K562 (cell line): ENCODE measurements at regions not wholly inside any gene's neighbourhood (a gene's known extent, or its start where the extent isn't known, plus 50 kb on each side); places are given as distances from the start of the nearest gene placed in this dataset.

Experiments
- BHLHE40 ChIP-seq: IDR thresholded peaks from 2 replicates; pipeline ENCODE4 v1.6.1; 2011; ENCODE audit warnings: low read length, improper control_type of control experiment
- HES1 ChIP-seq: fragments of 450-650 bp; IDR thresholded peaks from 2 replicates; pipeline ENCODE4 v1.6.1; 2016; ENCODE audit warnings: low read depth, mild to moderate bottlenecking, moderate library complexity
- HMG20B ChIP-seq: fragments of 250-450 bp; sonication (Bioruptor Pico); IDR thresholded peaks from 2 replicates; pipeline ENCODE4 v1.5.0; 2021; ENCODE audit warnings: mild to moderate bottlenecking
- MEIS2 ChIP-seq: fragments of 450-650 bp; IDR thresholded peaks from 2 replicates; pipeline ENCODE4 v1.6.1; 2014; ENCODE audit warnings: mild to moderate bottlenecking; ENCODE audit not compliant: partially characterized antibody
- MITF ChIP-seq: IDR thresholded peaks from 2 replicates; pipeline ENCODE4 v1.6.1; 2014; ENCODE audit warnings: antibody characterized with exemption
- PKNOX1 ChIP-seq: fragments of 450-650 bp; IDR thresholded peaks from 2 replicates; pipeline ENCODE4 v1.6.1; 2016
- SRSF3 ChIP-seq: fragments of 200-400 bp; formaldehyde crosslinking; IDR thresholded peaks from 2 replicates; pipeline ENCODE4 v1.6.1; 2016; ENCODE audit warnings: mild to moderate bottlenecking, low read length, moderate library complexity; ENCODE audit not compliant: insufficient read depth
- ZBTB43 ChIP-seq: sonication (generic); formaldehyde crosslinking; IDR thresholded peaks from 2 replicates; pipeline ENCODE4 v1.8.0; 2023; ENCODE audit warnings: mild to moderate bottlenecking, missing genetic modification reagents

- TF ChIP-seq MITF, result no peak
- no peak for TF ChIP-seq SRSF3
- peak; percentile 63 for TF ChIP-seq MEIS2
- peak; percentile 25; the same call in 1 of the 2 replicates for TF ChIP-seq PKNOX1
- no peak for TF ChIP-seq ZBTB43
- TF ChIP-seq BHLHE40, result no peak
- no peak for TF ChIP-seq HMG20B (CRISPR knock-in tag)
- no peak for TF ChIP-seq HES1
These were observed 351.3 kb downstream of the DRD1 start (continued) for GRCh38 chr5:175092691-175093090.
